HL-60 (cell line): ENCODE measurements at regions not wholly inside any gene's neighbourhood (a gene's known extent, or its start where the extent isn't known, plus 50 kb on each side); places are given as distances from the start of the nearest gene placed in this dataset.
"Not testable (repeated sequence)": the region's sequence is repeated elsewhere in the genome, so short reads cannot be mapped to it uniquely, and the experiment has no call there.

Experiments
- DNase-seq, 2 experiments: peaks; one replicate each; pipeline ENCODE4 v3.0.0-alpha.2; 2010 to 2020; ENCODE audit warnings: low read depth in 1 of 2, low spot score in 1 of 2
- H3K27ac ChIP-seq: fragments of 250-450 bp; sonication (Bioruptor Pico); replicated peaks from 2 replicates; pipeline ENCODE4 v1.5.1; 2020; ENCODE audit warnings: mild to moderate bottlenecking, moderate library complexity
- H3K27me3 ChIP-seq: fragments of 250-450 bp; sonication (Bioruptor Pico); 2 replicates; pipeline ENCODE4 v1.5.1; 2021; ENCODE audit warnings: mild to moderate bottlenecking, moderate library complexity; ENCODE audit not compliant: insufficient read depth, poor library complexity, severe bottlenecking
- H3K4me3 ChIP-seq: replicated peaks from 2 replicates; pipeline ENCODE4 v1.5.1; 2011; ENCODE audit warnings: mild to moderate bottlenecking, control low read depth, low read length; ENCODE audit not compliant: insufficient read depth
- GABPA ChIP-seq: IDR thresholded peaks from 2 replicates; pipeline ENCODE4 v1.6.1; 2012; ENCODE audit warnings: low read depth
- POLR2AphosphoS5 ChIP-seq: IDR thresholded peaks from 2 replicates; pipeline ENCODE4 v1.6.1; 2012; ENCODE audit warnings: low read depth
- SPI1 ChIP-seq: IDR thresholded peaks from 2 replicates; pipeline ENCODE4 v1.6.1; 2012; ENCODE audit warnings: low read depth, mild to moderate bottlenecking, borderline replicate concordance
- TF ChIP-seq, protein P1 (sequence below): IDR thresholded peaks from one replicate; pipeline ENCODE4 v1.5.1; 2011; ENCODE audit warnings: low read length, control low read depth, inconsistent platforms; ENCODE audit not compliant: insufficient read depth
- TF ChIP-seq, protein P2 (sequence below): IDR thresholded peaks from 2 replicates; pipeline ENCODE4 v1.6.1; 2012; ENCODE audit warnings: low read depth; ENCODE audit not compliant: insufficient replicate concordance

DNA sequence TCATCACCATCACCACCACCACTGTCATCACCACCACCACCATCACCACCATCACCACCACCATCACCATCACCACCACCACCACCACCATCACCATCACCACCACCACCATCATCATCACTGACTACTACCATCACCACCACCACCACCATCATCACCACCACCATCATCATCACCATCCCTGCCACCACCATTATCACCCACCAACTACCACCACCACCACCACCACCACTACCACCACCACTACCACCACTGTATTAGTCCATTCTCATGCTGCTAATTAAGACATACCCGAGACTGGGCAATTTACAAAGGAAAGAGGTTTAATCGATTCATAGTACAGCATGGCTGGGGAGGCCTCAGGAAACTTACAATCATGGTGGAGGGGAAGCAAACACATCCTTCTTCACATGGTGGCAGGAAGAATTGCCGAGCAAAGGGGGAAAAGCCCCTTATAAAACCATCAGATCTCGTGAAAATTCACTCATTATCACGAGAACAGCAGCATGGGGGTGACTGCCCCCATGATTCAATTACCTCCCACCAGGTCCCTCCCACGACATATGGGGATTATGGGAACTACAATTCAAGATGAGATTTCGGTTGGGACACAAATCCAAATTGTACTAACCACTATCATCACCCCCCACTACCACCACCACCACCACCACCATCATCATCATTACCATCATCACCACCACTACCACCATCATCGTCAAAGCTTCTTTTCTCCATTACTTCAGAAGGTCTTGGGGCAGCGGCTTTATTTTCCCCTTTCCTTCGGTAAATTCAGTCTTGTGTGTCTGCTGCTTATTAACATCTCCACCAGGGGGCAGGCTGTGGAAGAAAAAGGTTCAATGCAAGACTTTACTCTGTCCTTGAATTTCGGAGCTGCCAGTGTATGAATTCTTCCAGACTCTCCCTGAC is 53.6 kb upstream of the SCAF4 start:
- peak in 1 of 2 experiments; percentile 62 for DNase-seq
- not testable (repeated sequence) for H3K27me3 ChIP-seq, H3K27ac ChIP-seq

GRCh38 chr21:31781737-31782136 is 49.8 kb upstream of the SCAF4 start:
- Histone ChIP-seq H3K4me3 (no peak overlapping the region), H3K27me3 (no peaks in the 10 kb centered on the region), H3K27ac (no peak overlapping the region)
- DNase-seq, result no peak
- TF ChIP-seq, protein P1, sequence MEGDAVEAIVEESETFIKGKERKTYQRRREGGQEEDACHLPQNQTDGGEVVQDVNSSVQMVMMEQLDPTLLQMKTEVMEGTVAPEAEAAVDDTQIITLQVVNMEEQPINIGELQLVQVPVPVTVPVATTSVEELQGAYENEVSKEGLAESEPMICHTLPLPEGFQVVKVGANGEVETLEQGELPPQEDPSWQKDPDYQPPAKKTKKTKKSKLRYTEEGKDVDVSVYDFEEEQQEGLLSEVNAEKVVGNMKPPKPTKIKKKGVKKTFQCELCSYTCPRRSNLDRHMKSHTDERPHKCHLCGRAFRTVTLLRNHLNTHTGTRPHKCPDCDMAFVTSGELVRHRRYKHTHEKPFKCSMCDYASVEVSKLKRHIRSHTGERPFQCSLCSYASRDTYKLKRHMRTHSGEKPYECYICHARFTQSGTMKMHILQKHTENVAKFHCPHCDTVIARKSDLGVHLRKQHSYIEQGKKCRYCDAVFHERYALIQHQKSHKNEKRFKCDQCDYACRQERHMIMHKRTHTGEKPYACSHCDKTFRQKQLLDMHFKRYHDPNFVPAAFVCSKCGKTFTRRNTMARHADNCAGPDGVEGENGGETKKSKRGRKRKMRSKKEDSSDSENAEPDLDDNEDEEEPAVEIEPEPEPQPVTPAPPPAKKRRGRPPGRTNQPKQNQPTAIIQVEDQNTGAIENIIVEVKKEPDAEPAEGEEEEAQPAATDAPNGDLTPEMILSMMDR, result no peak
- TF ChIP-seq POLR2AphosphoS5 (no peak), SPI1 (no peak), GABPA (no peak)
- TF ChIP-seq, protein P2, sequence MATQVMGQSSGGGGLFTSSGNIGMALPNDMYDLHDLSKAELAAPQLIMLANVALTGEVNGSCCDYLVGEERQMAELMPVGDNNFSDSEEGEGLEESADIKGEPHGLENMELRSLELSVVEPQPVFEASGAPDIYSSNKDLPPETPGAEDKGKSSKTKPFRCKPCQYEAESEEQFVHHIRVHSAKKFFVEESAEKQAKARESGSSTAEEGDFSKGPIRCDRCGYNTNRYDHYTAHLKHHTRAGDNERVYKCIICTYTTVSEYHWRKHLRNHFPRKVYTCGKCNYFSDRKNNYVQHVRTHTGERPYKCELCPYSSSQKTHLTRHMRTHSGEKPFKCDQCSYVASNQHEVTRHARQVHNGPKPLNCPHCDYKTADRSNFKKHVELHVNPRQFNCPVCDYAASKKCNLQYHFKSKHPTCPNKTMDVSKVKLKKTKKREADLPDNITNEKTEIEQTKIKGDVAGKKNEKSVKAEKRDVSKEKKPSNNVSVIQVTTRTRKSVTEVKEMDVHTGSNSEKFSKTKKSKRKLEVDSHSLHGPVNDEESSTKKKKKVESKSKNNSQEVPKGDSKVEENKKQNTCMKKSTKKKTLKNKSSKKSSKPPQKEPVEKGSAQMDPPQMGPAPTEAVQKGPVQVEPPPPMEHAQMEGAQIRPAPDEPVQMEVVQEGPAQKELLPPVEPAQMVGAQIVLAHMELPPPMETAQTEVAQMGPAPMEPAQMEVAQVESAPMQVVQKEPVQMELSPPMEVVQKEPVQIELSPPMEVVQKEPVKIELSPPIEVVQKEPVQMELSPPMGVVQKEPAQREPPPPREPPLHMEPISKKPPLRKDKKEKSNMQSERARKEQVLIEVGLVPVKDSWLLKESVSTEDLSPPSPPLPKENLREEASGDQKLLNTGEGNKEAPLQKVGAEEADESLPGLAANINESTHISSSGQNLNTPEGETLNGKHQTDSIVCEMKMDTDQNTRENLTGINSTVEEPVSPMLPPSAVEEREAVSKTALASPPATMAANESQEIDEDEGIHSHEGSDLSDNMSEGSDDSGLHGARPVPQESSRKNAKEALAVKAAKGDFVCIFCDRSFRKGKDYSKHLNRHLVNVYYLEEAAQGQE, result no peak

More for the DNA sequence above, 53.6 kb upstream of the SCAF4 start:
- not testable (repeated sequence) for H3K4me3 ChIP-seq
- TF ChIP-seq, protein P1, result peak; percentile 44
